Neural cell (in vitro differentiated cells): ENCODE measurements at regions not wholly inside any gene's neighbourhood (a gene's known extent, or its start where the extent isn't known, plus 50 kb on each side); places are given as distances from the start of the nearest gene placed in this dataset.

Experiments
- H2AFZ ChIP-seq: fragments of 200-600, 300-800 bp; sonication (generic), shearing (Covaris generic); 2 replicates; pipeline ENCODE4 v1.6.0; 2014; ENCODE audit warnings: low read depth, mild to moderate bottlenecking, antibody characterized with exemption, low read length, moderate library complexity
- H3F3A ChIP-seq: fragments of 200-600 bp; shearing (Covaris generic); 2 replicates; pipeline ENCODE4 v1.6.1; 2016; ENCODE audit warnings: mild to moderate bottlenecking, moderate library complexity, mixed read lengths, antibody characterized with exemption, low read length; ENCODE audit not compliant: insufficient read depth, poor library complexity, severe bottlenecking
- H3K27ac ChIP-seq: fragments of 200-600, 300-800 bp; sonication (generic), shearing (Covaris generic); 2 replicates; pipeline ENCODE4 v1.5.1; 2014; ENCODE audit warnings: mild to moderate bottlenecking, low read length, moderate library complexity
- H3K27me3 ChIP-seq: fragments of 300-800, 200-600 bp; sonication (generic), shearing (Covaris generic); 2 replicates; pipeline ENCODE4 v1.6.0; 2014; ENCODE audit warnings: mild to moderate bottlenecking, low read depth, low read length, moderate library complexity; ENCODE audit not compliant: insufficient read depth
- H3K36me3 ChIP-seq: fragments of 300-800, 200-600 bp; sonication (generic), shearing (Covaris generic); 2 replicates; pipeline ENCODE4 v1.5.1; 2014; ENCODE audit warnings: mild to moderate bottlenecking, antibody characterized with exemption, low read length, moderate library complexity; ENCODE audit not compliant: insufficient read depth
- H3K4me2 ChIP-seq: fragments of 300-800, 200-600 bp; sonication (generic), shearing (Covaris generic); 2 replicates; pipeline ENCODE4 v1.6.0; 2014; ENCODE audit warnings: mild to moderate bottlenecking, low read length
- H3K4me3 ChIP-seq: fragments of 300-800, 200-600 bp; sonication (generic), shearing (Covaris generic); 2 replicates; pipeline ENCODE4 v1.5.1; 2014; ENCODE audit warnings: mild to moderate bottlenecking, low read length, moderate library complexity
- H3K79me2 ChIP-seq: fragments of 200-600 bp; shearing (Covaris generic); replicated peaks from 2 replicates; pipeline ENCODE4 v1.6.0; 2014; ENCODE audit warnings: mild to moderate bottlenecking, low read length, moderate library complexity; ENCODE audit not compliant: insufficient read depth
- H3K9ac ChIP-seq: fragments of 300-800, 200-600 bp; sonication (generic), shearing (Covaris generic); 2 replicates; pipeline ENCODE4 v1.6.1; 2016; ENCODE audit warnings: mild to moderate bottlenecking, low read length, mixed read lengths
- H3K9me2 ChIP-seq: fragments of 200-600 bp; shearing (Covaris generic); 2 replicates; pipeline ENCODE4 v1.6.1; 2016; ENCODE audit warnings: mild to moderate bottlenecking, low read length, mixed read lengths; ENCODE audit not compliant: insufficient read depth
- H3K9me3 ChIP-seq: fragments of 200-600, 300-800 bp; sonication (generic), shearing (Covaris generic); 2 replicates; pipeline ENCODE4 v1.6.1; 2016; ENCODE audit warnings: mild to moderate bottlenecking, mixed run types, low read length, moderate library complexity, mixed read lengths
- H4K20me1 ChIP-seq: fragments of 200-600 bp; shearing (Covaris generic); 2 replicates; pipeline ENCODE4 v1.6.1; 2016; ENCODE audit warnings: mild to moderate bottlenecking, mixed run types; ENCODE audit not compliant: insufficient read depth
- EP300 ChIP-seq: fragments of 450-650 bp; conservative IDR thresholded peaks from 2 replicates; pipeline ENCODE4 v1.6.1; 2014; ENCODE audit warnings: antibody characterized with exemption, mild to moderate bottlenecking, moderate library complexity; ENCODE audit not compliant: poor library complexity, severe bottlenecking
- EZH2 ChIP-seq: fragments of 200-600, 300-800 bp; shearing (Covaris generic), sonication (generic); IDR thresholded peaks from 2 replicates; pipeline ENCODE4 v1.6.1; 2014; ENCODE audit warnings: antibody characterized with exemption, low read length, borderline replicate concordance, mild to moderate bottlenecking; ENCODE audit not compliant: insufficient read depth, poor library complexity, severe bottlenecking
- MXI1 ChIP-seq: fragments of 450-650 bp; conservative IDR thresholded peaks from 2 replicates; pipeline ENCODE4 v1.6.1; 2014; ENCODE audit warnings: antibody characterized with exemption, mild to moderate bottlenecking; ENCODE audit not compliant: poor library complexity, severe bottlenecking
- POLR2AphosphoS5 ChIP-seq: IDR thresholded peaks from 2 replicates; pipeline ENCODE4 v1.6.1; 2012
- RAD21 ChIP-seq: fragments of 450-650 bp; conservative IDR thresholded peaks from 2 replicates; pipeline ENCODE4 v1.6.1; 2014; ENCODE audit warnings: antibody characterized with exemption, mild to moderate bottlenecking, moderate library complexity
- SMC3 ChIP-seq: fragments of 450-650 bp; conservative IDR thresholded peaks from 2 replicates; pipeline ENCODE4 v1.6.1; 2014; ENCODE audit warnings: antibody characterized with exemption, mild to moderate bottlenecking, moderate library complexity; ENCODE audit not compliant: poor library complexity
- TAF1 ChIP-seq: IDR thresholded peaks from 2 replicates; pipeline ENCODE4 v1.6.1; 2012; ENCODE audit warnings: low read depth
- TF ChIP-seq, protein P1 (sequence below): IDR thresholded peaks from 2 replicates; pipeline ENCODE4 v1.6.1; 2012; ENCODE audit warnings: borderline replicate concordance
- TF ChIP-seq, protein P2 (sequence below): fragments of 450-650 bp; IDR thresholded peaks from 2 replicates; pipeline ENCODE4 v1.5.1; 2014; ENCODE audit warnings: antibody characterized with exemption, mild to moderate bottlenecking, moderate library complexity; ENCODE audit not compliant: poor library complexity, severe bottlenecking

DNA sequence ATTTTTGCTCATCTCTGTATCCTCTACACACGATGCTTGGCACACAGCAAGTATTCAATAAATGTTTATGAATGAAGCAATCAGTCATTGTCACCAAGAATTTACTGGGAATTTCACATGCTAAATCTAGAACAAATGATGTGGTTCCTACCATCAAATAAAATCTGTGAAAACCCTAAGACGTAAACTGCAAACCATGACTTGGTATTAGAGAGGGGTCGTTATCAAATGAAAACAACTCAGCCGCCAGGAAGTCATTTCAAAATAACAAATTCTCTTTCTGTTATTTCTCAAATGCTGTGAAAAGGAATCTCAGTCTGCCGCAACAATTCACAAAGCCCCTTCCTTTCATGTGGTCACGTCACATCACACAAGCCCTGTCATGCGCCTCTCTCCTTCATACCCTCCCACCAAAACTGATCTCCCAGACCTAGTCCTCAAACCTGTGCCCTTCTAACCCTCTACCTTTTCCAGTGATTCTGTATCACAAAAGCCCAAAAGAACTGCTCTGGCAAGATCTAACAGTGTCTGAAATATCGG lies 173.6 kb downstream of the DEPDC1B start:
- H4K20me1 ChIP-seq = no peaks in the 10 kb centered on the region
- no peak overlapping the region for H3K4me3 ChIP-seq
- H3K4me2 ChIP-seq = no peak overlapping the region
- H3K79me2 ChIP-seq = no peaks in the 10 kb centered on the region
- no peak overlapping the region for H3K27ac ChIP-seq
- no peaks in the 10 kb centered on the region for H3K36me3 ChIP-seq
- no peaks in the 10 kb centered on the region for H3K9me3 ChIP-seq
- no peak overlapping the region for H3K9ac ChIP-seq
- H3F3A ChIP-seq = no peaks in the 10 kb centered on the region
- H3K27me3 ChIP-seq = no peaks in the 10 kb centered on the region
- TF ChIP-seq SMC3 = no peak
- no peak for TF ChIP-seq EZH2
- no peak for TF ChIP-seq POLR2AphosphoS5
- TF ChIP-seq, protein P1, sequence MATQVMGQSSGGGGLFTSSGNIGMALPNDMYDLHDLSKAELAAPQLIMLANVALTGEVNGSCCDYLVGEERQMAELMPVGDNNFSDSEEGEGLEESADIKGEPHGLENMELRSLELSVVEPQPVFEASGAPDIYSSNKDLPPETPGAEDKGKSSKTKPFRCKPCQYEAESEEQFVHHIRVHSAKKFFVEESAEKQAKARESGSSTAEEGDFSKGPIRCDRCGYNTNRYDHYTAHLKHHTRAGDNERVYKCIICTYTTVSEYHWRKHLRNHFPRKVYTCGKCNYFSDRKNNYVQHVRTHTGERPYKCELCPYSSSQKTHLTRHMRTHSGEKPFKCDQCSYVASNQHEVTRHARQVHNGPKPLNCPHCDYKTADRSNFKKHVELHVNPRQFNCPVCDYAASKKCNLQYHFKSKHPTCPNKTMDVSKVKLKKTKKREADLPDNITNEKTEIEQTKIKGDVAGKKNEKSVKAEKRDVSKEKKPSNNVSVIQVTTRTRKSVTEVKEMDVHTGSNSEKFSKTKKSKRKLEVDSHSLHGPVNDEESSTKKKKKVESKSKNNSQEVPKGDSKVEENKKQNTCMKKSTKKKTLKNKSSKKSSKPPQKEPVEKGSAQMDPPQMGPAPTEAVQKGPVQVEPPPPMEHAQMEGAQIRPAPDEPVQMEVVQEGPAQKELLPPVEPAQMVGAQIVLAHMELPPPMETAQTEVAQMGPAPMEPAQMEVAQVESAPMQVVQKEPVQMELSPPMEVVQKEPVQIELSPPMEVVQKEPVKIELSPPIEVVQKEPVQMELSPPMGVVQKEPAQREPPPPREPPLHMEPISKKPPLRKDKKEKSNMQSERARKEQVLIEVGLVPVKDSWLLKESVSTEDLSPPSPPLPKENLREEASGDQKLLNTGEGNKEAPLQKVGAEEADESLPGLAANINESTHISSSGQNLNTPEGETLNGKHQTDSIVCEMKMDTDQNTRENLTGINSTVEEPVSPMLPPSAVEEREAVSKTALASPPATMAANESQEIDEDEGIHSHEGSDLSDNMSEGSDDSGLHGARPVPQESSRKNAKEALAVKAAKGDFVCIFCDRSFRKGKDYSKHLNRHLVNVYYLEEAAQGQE = no peak
- no peak for TF ChIP-seq RAD21
- no peak for TF ChIP-seq MXI1
- no peak for TF ChIP-seq TAF1
- TF ChIP-seq, protein P2, sequence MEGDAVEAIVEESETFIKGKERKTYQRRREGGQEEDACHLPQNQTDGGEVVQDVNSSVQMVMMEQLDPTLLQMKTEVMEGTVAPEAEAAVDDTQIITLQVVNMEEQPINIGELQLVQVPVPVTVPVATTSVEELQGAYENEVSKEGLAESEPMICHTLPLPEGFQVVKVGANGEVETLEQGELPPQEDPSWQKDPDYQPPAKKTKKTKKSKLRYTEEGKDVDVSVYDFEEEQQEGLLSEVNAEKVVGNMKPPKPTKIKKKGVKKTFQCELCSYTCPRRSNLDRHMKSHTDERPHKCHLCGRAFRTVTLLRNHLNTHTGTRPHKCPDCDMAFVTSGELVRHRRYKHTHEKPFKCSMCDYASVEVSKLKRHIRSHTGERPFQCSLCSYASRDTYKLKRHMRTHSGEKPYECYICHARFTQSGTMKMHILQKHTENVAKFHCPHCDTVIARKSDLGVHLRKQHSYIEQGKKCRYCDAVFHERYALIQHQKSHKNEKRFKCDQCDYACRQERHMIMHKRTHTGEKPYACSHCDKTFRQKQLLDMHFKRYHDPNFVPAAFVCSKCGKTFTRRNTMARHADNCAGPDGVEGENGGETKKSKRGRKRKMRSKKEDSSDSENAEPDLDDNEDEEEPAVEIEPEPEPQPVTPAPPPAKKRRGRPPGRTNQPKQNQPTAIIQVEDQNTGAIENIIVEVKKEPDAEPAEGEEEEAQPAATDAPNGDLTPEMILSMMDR = no peak
- no peak for TF ChIP-seq EP300
- no peaks in the 10 kb centered on the region for H3K9me2 ChIP-seq
- H2AFZ ChIP-seq = no peak overlapping the region

DNA sequence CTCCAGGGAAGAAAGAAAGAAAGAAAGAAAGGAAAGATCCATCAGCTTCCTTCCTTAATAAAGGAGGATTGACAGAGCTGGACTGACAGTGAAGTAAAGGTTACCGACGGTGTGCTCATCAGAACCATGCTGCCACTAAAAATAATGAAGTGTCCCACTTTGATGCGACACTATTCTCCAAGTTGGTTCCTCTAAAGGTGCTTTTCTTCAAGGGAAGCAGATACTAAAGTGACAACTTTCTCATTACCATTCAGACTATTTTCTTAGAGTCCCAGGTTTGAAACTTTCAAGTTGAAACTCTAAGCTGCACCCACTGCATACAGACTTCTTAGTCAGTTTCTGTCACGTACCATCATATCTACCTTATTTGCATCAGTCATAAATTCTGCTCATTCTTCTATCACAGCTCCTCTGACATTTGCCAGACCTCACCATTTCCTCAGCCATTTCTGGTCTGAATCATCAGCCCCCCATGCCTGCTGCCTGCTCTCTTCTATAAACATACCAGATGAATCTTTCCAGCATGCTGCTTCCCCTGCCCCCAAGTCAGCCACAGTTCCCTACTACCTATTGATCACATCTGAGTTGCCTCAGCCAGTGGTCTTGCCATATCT lies 177.6 kb downstream of the DEPDC1B start:
- TF ChIP-seq SMC3 = no peak
- TF ChIP-seq, protein P1 = no peak
- no peak for TF ChIP-seq EP300
- no peak for TF ChIP-seq TAF1
- TF ChIP-seq EZH2 = no peak
- no peak for TF ChIP-seq RAD21
- no peak for TF ChIP-seq POLR2AphosphoS5
- no peak for TF ChIP-seq MXI1
- TF ChIP-seq, protein P2 = no peak
- Histone ChIP-seq H3K27me3 (no peaks in the 10 kb centered on the region), H3K4me3 (no peak overlapping the region), H4K20me1 (no peaks in the 10 kb centered on the region), H3K36me3 (no peaks in the 10 kb centered on the region), H3K9me3 (no peaks in the 10 kb centered on the region), H3F3A (no peaks in the 10 kb centered on the region), H3K9ac (no peak overlapping the region), H3K27ac (no peak overlapping the region), H3K79me2 (no peaks in the 10 kb centered on the region), H3K9me2 (no peaks in the 10 kb centered on the region), H2AFZ (no peak overlapping the region), H3K4me2 (no peak overlapping the region)
